ENCODE measurements at regions not wholly inside any gene's neighbourhood (a gene's known extent, or its start where the extent isn't known, plus 50 kb on each side); places are given as distances from the start of the nearest gene placed in this dataset.
A peak's percentile ranks its signal among the peaks of the same experiment; 100 is the strongest.

GRCh38 chr11:70536051-70536877 lies 137.9 kb downstream of the CTTN start:
- peaks cover 0 to 3% (median 0%) of the 10 kb centered on the region in 9 donors for H3K9me3 Mint-ChIP-seq
- DNase-seq = peak in 1 of 10 donors; percentile 36
- H3K36me3 Mint-ChIP-seq = no peaks in the 10 kb centered on the region
- H3K27me3 Mint-ChIP-seq = peaks cover 0 to 5% (median 1%) of the 10 kb centered on the region in 5 donors
- H3K4me1 Mint-ChIP-seq = no peaks in the 10 kb centered on the region
- H3K4me3 Mint-ChIP-seq = no peak overlapping the region
- no peak for ATAC-seq
- no peak overlapping the region for H3K27ac Mint-ChIP-seq
- POLR2A ChIA-PET = no interaction called here

DNA sequence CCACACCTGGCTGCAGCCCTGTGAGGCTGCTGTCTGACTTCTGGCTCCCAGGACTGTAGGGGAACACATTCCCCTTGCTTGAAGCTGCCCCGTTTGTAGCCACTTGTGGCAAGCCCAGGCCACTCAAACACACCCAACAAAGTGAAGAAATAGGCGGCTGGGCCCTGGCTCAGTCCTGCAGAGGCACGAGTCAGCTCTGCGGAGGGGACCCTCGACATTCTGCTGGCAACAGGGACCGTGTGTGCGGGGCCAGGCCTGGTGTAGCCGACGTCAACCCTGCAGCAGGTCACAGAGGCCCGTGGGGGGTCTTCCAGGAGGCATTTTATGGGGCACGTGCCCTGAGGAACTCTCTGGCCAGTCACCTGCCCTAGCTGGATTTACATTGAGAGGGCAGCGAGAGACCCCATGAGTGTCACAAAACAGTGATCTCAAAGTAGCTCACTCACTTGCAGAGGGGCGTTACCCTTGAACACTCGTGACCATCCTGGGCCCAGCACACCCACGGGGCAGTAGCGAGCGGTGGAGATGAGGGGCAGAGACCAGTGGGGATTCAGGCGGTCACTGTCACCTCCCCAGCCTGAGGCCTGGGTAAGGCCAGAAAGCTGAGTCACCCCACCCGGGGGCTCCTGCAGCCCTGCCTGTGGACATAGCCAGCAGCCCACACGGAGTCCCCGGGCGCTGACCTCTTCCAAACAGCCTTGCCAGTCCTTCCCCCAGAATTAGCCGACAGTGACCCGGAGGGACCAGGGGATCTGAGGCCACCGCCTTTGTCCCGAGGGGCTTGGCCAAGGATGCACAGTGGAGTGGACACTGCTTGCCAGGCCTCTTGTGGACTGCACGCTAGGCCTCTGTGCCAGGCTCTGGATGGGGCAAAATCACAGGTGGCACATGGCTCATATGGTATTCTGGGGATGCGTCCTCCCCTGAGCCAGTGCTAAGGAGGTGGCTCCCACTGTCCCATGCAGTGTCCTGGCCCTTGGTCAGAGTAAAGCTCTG lies 139.5 kb downstream of the CTTN start:
- peaks cover 0 to 5% (median 1%) of the 10 kb centered on the region in 5 donors for H3K27me3 Mint-ChIP-seq
- H3K36me3 Mint-ChIP-seq = no peaks in the 10 kb centered on the region
- H3K9me3 Mint-ChIP-seq = peaks cover 0 to 3% (median 0%) of the 10 kb centered on the region in 9 donors
- H3K4me3 Mint-ChIP-seq = no peak overlapping the region
- POLR2A ChIA-PET = no interaction called here
- H3K27ac Mint-ChIP-seq = no peak overlapping the region
- H3K4me1 Mint-ChIP-seq = no peaks in the 10 kb centered on the region
- ATAC-seq (no peak), DNase-seq (peak in 1 of 10 donors; percentile 58)

- POLR2A ChIA-PET = no interaction called here
- Mint-ChIP-seq H3K9me3 (peaks cover 0 to 3% (median 0%) of the 10 kb centered on the region in 9 donors), H3K4me1 (no peaks in the 10 kb centered on the region), H3K27me3 (peaks cover 0 to 5% (median 1%) of the 10 kb centered on the region in 5 donors), H3K4me3 (no peak overlapping the region), H3K27ac (peak overlapping the region in 1 of 10 donors; percentile 58), H3K36me3 (no peaks in the 10 kb centered on the region)
- ATAC-seq = no peak
- DNase-seq = peak in 1 of 10 donors; percentile 30
These were observed 140.5 kb downstream of the CTTN start for GRCh38 chr11:70538641-70539359.

DNA sequence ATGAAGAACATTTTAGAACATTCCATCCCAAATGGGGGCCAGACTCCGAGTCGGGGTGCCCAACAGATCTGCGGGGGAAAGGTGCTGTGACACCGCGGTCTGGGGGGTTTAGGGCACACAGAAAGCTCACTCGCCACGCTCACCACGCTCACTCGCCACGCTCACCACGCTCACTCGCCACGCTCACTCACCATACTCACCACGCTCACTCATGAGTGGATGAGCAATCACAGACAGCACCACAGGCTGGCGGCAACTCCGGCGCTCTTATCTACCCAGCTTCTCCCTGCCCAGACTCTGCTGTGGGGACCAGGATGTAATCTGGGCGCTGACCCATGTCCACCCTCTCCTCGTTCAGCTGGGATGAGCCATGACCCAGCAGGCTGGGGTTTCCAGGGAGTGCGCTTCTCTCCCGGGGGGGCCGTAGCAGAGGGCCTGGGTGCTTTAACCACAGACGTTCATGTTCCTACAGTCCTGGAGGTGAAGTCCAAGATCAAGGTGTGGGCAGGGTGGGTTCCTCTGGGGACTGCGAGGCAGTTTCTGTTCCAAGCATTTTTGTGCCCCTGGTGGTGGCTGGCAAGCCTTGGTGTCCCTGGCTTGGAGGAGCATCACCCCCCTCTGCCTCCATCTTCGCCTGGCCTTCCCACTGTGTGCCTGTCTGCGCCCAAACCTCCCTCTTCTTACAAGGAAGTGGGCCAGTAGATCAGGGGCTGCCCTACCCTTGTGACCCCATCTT lies 141.2 kb downstream of the CTTN start:
- Mint-ChIP-seq H3K4me3 (no peak overlapping the region), H3K27ac (no peak overlapping the region), H3K27me3 (peaks cover 0 to 5% (median 1%) of the 10 kb centered on the region in 5 donors), H3K4me1 (no peaks in the 10 kb centered on the region), H3K36me3 (no peaks in the 10 kb centered on the region), H3K9me3 (peaks cover 0 to 2% (median 0%) of the 10 kb centered on the region in 9 donors)
- ATAC-seq (no peak), DNase-seq (peak in 1 of 10 donors; percentile 38)
- POLR2A ChIA-PET = no interaction called here

DNA sequence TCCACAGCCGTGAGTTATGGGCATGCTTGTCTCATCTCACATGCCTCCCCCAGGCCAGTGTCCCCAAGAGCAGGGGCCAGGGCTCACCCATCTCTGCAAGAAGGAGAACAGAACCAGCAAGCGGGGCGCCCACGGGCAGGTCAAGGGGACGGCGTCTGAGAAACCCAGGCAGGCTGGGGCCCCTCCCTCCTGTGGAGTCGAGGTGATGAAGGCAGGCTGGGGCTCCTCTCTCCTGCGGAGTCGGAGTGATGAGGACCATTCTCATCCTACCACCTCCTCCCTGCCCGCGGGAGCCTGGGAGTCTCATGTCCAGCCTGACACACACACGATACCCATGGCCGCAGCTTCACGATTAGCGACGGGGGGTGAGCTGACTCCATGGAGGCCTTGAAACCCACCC lies 141.9 kb downstream of the CTTN start:
- POLR2A ChIA-PET = no interaction called here
- ATAC-seq = no peak
- no peaks in the 10 kb centered on the region for H3K36me3 Mint-ChIP-seq
- H3K27me3 Mint-ChIP-seq = peaks cover 0 to 2% (median under 1%) of the 10 kb centered on the region in 5 donors
- DNase-seq = peak in 1 of 10 donors; percentile 52
- H3K4me3 Mint-ChIP-seq = no peak overlapping the region
- H3K27ac Mint-ChIP-seq = no peak overlapping the region
- no peaks in the 10 kb centered on the region for H3K9me3 Mint-ChIP-seq
- H3K4me1 Mint-ChIP-seq = no peaks in the 10 kb centered on the region

DNA sequence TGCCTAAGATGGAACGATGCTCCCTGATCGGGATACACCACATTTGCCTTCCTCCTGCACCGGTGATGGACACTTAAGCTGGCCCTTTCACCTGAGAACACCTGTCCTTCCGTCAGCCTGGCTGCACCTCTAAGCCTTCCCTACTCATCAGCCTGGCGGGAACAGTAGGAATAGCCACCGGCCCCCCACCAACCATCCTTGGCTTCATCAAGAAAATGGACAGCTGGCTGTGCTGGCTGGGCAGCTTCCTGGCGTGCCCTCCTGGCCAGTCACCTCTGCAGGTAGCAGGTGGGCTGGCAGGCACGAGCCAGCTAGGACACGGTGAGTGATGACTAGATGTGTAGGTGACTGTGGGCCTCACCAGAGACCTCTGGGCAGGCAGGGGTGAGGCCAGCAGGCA lies 142.8 kb downstream of the CTTN start:
- Mint-ChIP-seq H3K27me3 (peaks cover 0 to 4% (median 0%) of the 10 kb centered on the region in 5 donors), H3K4me3 (no peak overlapping the region), H3K36me3 (no peaks in the 10 kb centered on the region), H3K9me3 (no peaks in the 10 kb centered on the region), H3K27ac (no peak overlapping the region), H3K4me1 (peaks cover 0 to under 1% (median 0%) of the 10 kb centered on the region in 4 donors)
- ATAC-seq (no peak), DNase-seq (peak in 1 of 10 donors; percentile 50)
- POLR2A ChIA-PET = no interaction called here

GRCh38 chr11:70541699-70542098 lies 143.4 kb downstream of the CTTN start:
- Mint-ChIP-seq H3K4me3 (no peak overlapping the region), H3K27me3 (peaks cover 0 to 4% (median under 1%) of the 10 kb centered on the region in 5 donors), H3K4me1 (peaks cover 0 to 1% (median 0%) of the 10 kb centered on the region in 4 donors), H3K36me3 (no peaks in the 10 kb centered on the region), H3K27ac (no peak overlapping the region), H3K9me3 (no peaks in the 10 kb centered on the region)
- POLR2A ChIA-PET = no interaction called here
- DNase-seq = peak in 1 of 10 donors; percentile 21
- ATAC-seq = no peak

GRCh38 chr11:70542406-70542805 lies 144.1 kb downstream of the CTTN start:
- Mint-ChIP-seq H3K27ac (no peak overlapping the region), H3K9me3 (no peaks in the 10 kb centered on the region), H3K4me1 (peaks cover 0 to 1% (median 0%) of the 10 kb centered on the region in 4 donors), H3K36me3 (no peaks in the 10 kb centered on the region), H3K4me3 (no peak overlapping the region), H3K27me3 (peaks cover 0 to 4% (median 3%) of the 10 kb centered on the region in 5 donors)
- no peak for DNase-seq
- POLR2A ChIA-PET = no interaction called here
- ATAC-seq = no peak

DNA sequence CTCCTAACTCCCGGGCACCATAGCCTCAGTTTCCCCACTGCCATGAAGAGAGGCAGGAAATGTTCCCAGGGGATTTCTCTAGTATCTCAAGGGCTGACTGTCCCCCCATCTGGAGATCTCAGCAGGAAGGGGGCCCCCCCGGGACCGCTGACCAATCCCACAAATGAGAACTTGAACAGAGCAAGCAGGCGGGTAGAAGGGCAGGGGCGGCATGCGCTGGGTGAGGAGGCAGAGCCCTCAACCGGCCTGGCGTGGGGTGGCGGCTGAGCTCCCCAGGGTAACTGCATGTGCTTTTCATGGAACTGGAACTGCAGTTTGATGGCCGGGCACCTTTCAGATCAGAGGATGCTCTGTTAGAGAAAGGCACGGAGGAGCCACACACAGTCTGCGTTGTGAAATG lies 144.5 kb downstream of the CTTN start:
- no peak for ATAC-seq
- DNase-seq = peak in 1 of 10 donors; percentile 24
- Mint-ChIP-seq H3K27ac (no peak overlapping the region), H3K9me3 (no peaks in the 10 kb centered on the region), H3K27me3 (peaks cover 0 to 4% (median 3%) of the 10 kb centered on the region in 5 donors), H3K36me3 (no peaks in the 10 kb centered on the region), H3K4me1 (peaks cover 0 to 1% (median 0%) of the 10 kb centered on the region in 4 donors), H3K4me3 (peak overlapping the region in 1 of 10 donors; percentile 14)
- POLR2A ChIA-PET = no interaction called here

- DNase-seq (no peak), ATAC-seq (no peak)
- Mint-ChIP-seq H3K27ac (no peak overlapping the region), H3K27me3 (peaks cover 0 to 4% (median 3%) of the 10 kb centered on the region in 5 donors), H3K36me3 (no peaks in the 10 kb centered on the region), H3K9me3 (no peaks in the 10 kb centered on the region), H3K4me3 (no peak overlapping the region), H3K4me1 (peaks cover 0 to 1% (median 0%) of the 10 kb centered on the region in 4 donors)
- POLR2A ChIA-PET = no interaction called here
These were observed 145.3 kb downstream of the CTTN start for GRCh38 chr11:70543611-70544010.

DNA sequence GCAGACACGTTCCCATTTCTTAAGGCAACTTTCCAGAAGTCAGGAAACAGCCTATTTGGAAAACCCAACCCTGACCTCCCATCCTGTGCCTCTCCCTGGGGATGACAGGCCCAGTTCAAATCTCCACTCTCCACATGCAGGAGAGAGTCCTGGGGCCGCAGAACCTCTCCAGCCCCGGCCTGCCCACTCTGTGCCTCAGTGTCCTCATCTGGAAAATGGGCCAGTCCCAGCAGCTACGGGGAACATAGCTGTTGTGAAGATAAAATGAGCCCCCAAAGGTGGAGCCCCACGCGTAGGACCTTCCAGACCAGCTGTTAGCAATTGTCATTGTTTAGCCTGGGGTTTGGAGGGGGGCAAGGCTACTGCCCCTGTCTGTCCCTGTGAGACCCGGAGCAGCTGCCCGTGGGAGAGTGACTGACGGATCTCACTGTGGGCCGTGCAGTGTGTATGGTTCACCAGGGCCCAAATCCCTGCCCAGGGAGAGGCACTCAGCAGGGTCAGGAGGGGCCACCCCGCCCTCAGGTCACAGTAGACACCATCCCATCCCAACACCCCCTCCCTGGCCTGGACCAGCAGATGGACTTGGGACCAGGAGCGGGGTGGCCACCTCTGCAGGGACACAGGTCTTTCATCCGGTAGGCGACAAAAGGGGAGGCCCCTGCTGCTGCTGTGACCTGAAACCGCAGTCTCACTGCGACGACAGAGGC lies 145.9 kb downstream of the CTTN start:
- no peak for DNase-seq
- POLR2A ChIA-PET = no interaction called here
- Mint-ChIP-seq H3K36me3 (no peaks in the 10 kb centered on the region), H3K4me1 (peaks cover 0 to 1% (median 0%) of the 10 kb centered on the region in 4 donors), H3K27ac (no peak overlapping the region), H3K27me3 (peaks cover 0 to 4% (median 3%) of the 10 kb centered on the region in 5 donors), H3K4me3 (no peak overlapping the region), H3K9me3 (no peaks in the 10 kb centered on the region)
- no peak for ATAC-seq

Measured in naive thymus-derived CD8-positive, alpha-beta T cell (primary cell).